IPS-18c (cell line): ENCODE measurements at regions not wholly inside any gene's neighbourhood (a gene's known extent, or its start where the extent isn't known, plus 50 kb on each side); places are given as distances from the start of the nearest gene placed in this dataset.
"Not testable (repeated sequence)": the region's sequence is repeated elsewhere in the genome, so short reads cannot be mapped to it uniquely, and the experiment has no call there.

Experiments
- H3K4me3 ChIP-seq: 2 replicates; pipeline ENCODE4 v1.7.0; 2013; ENCODE audit warnings: low read depth, mild to moderate bottlenecking, low read length, moderate library complexity; ENCODE audit not compliant: insufficient read depth
- H3K9me3 ChIP-seq: one replicate; pipeline ENCODE4 v1.6.1; 2013; ENCODE audit warnings: mild to moderate bottlenecking, low read length, moderate library complexity; ENCODE audit not compliant: control insufficient read depth, insufficient read depth

GRCh38 chr12:129959889-129960288 lies 56.1 kb upstream of the TMEM132D start:
- no peaks in the 10 kb centered on the region for H3K9me3 ChIP-seq
- no peak overlapping the region for H3K4me3 ChIP-seq

- Histone ChIP-seq H3K9me3 (no peaks in the 10 kb centered on the region), H3K4me3 (no peak overlapping the region)
These were observed 57.3 kb upstream of the TMEM132D start for GRCh38 chr12:129961091-129961490.

GRCh38 chr12:129961856-129962255 lies 58.0 kb upstream of the TMEM132D start:
- Histone ChIP-seq H3K9me3 (no peaks in the 10 kb centered on the region), H3K4me3 (no peak overlapping the region)

- Histone ChIP-seq H3K9me3 (no peaks in the 10 kb centered on the region), H3K4me3 (no peak overlapping the region)
These were observed 60.5 kb upstream of the TMEM132D start for GRCh38 chr12:129964300-129964699.

- Histone ChIP-seq H3K9me3 (no peaks in the 10 kb centered on the region), H3K4me3 (no peak overlapping the region)
These were observed 61.1 kb upstream of the TMEM132D start for GRCh38 chr12:129964826-129965457.

GRCh38 chr12:129966146-129966995 lies 62.5 kb upstream of the TMEM132D start:
- Histone ChIP-seq H3K9me3 (no peaks in the 10 kb centered on the region), H3K4me3 (no peak overlapping the region)

- Histone ChIP-seq H3K4me3 (no peak overlapping the region), H3K9me3 (no peaks in the 10 kb centered on the region)
These were observed 67.9 kb upstream of the TMEM132D start for GRCh38 chr12:129971721-129972120.

- Histone ChIP-seq H3K4me3 (no peak overlapping the region), H3K9me3 (no peaks in the 10 kb centered on the region)
These were observed 69.6 kb upstream of the TMEM132D start for GRCh38 chr12:129973236-129973961.

GRCh38 chr12:129984106-129984505 lies 80.3 kb upstream of the TMEM132D start:
- H3K9me3 ChIP-seq, result no peaks in the 10 kb centered on the region
- no peak overlapping the region for H3K4me3 ChIP-seq

- H3K9me3 ChIP-seq, result no peaks in the 10 kb centered on the region
- no peak overlapping the region for H3K4me3 ChIP-seq
These were observed 84.0 kb upstream of the TMEM132D start for GRCh38 chr12:129987841-129988240.

GRCh38 chr12:129994634-129995033 lies 90.8 kb upstream of the TMEM132D start:
- Histone ChIP-seq H3K4me3 (no peak overlapping the region), H3K9me3 (no peaks in the 10 kb centered on the region)

- H3K4me3 ChIP-seq, result peak overlapping the region; percentile 25; the same call in 1 of the 2 replicates
These were observed 93.4 kb upstream of the TMEM132D start for GRCh38 chr12:129997239-129997638.

GRCh38 chr12:130004310-130004877 lies 100.6 kb upstream of the TMEM132D start:
- H3K4me3 ChIP-seq, H3K9me3 ChIP-seq: not testable (repeated sequence)

More at GRCh38 chr12:129997239-129997638, 93.4 kb upstream of the TMEM132D start:
- no peaks in the 10 kb centered on the region for H3K9me3 ChIP-seq

GRCh38 chr12:130007771-130008170 lies 103.9 kb upstream of the TMEM132D start:
- H3K4me3 ChIP-seq, result no peak overlapping the region
- H3K9me3 ChIP-seq, result peaks cover 3% of the 10 kb centered on the region

- Histone ChIP-seq H3K9me3 (peaks cover 3% of the 10 kb centered on the region), H3K4me3 (no peak overlapping the region)
These were observed 104.4 kb upstream of the TMEM132D start for GRCh38 chr12:130008241-130008640.

- Histone ChIP-seq H3K4me3 (no peak overlapping the region), H3K9me3 (no peaks in the 10 kb centered on the region)
These were observed 106.1 kb upstream of the TMEM132D start for GRCh38 chr12:130009961-130010360.

- H3K9me3 ChIP-seq, result no peaks in the 10 kb centered on the region
These were observed 108.0 kb upstream of the TMEM132D start for GRCh38 chr12:130011611-130012385.

More at GRCh38 chr12:130011611-130012385, 108.0 kb upstream of the TMEM132D start:
- no peak overlapping the region for H3K4me3 ChIP-seq
